ENCODE measurements at regions not wholly inside any gene's neighbourhood (a gene's known extent, or its start where the extent isn't known, plus 50 kb on each side); places are given as distances from the start of the nearest gene placed in this dataset.

DNA sequence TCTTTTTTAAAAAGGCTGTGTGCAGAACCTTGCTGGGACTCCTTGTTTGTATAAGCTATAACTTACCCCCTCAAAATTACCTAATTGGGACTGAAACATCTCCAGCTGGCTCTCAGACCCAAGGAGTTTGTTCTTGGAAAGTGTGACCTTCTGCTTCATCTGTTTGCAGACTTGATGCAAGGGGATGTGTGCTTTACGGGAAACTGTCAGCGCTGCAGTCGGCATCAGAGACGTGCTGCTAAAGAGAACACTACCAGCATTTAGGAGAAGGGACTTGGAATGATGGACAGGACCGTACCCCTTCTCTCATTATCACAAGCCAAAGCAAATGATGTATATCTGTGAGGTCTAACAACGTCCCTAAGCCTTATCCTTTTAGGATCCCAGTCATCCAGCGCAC is 174.2 kb upstream of the PARP11 start:
- no peaks in the 10 kb centered on the region for H3K27me3 ChIP-seq
- H3K36me3 ChIP-seq, result no peaks in the 10 kb centered on the region
- intact Hi-C loops (cut with DNase I), result loop anchor here (10.0 kb wide), 1 partner anchor 53 kb away; no protein-coding TSS in a partner anchor
- DNase-seq (ENCODE audit: extremely low spot score in 2 of 2), result peak in 1 of 2 donors; percentile 65
- TF ChIP-seq POLR2A (IDR thresholded peaks at IDR 0.05), result no peak
- TF ChIP-seq CTCF (IDR thresholded peaks at IDR 0.05), result no peak
- TF ChIP-seq POLR2AphosphoS5 (IDR thresholded peaks at IDR 0.05; ENCODE audit: insufficient read depth in 1 of 2, low read depth in 1 of 2), result no peak
- no peak overlapping the region for H3K27ac ChIP-seq
- H3K4me3 ChIP-seq, result no peak overlapping the region
- H3K4me1 ChIP-seq, result no peaks in the 10 kb centered on the region
- H3K9me3 ChIP-seq, result no peaks in the 10 kb centered on the region

DNA sequence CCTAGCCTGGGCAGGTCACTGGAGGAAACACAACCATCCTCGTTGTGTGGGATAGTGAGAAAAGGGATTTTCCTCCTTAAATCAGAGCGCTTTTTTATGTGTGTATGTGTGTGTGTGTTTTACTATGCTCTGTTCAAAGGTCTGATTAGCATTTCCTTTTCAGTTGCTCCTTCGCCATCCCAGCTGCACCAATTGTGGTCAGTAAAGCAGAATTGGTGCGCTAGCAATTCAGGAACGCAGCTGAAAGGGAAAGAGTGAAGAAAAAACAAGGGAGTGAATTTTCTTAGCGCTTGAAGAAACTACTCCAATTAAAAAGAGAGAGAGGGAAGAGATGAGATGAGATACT is 173.3 kb upstream of the PARP11 start:
- TF ChIP-seq POLR2AphosphoS5 (IDR thresholded peaks at IDR 0.05; ENCODE audit: insufficient read depth in 1 of 2, low read depth in 1 of 2), result no peak
- no peak for TF ChIP-seq CTCF (IDR thresholded peaks at IDR 0.05)
- TF ChIP-seq POLR2A (IDR thresholded peaks at IDR 0.05), result no peak

GRCh38 chr12:4045786-4046494 is 172.7 kb upstream of the PARP11 start:
- Histone ChIP-seq H3K27me3 (no peaks in the 10 kb centered on the region), H3K4me1 (no peaks in the 10 kb centered on the region), H3K27ac (no peak overlapping the region), H3K36me3 (no peaks in the 10 kb centered on the region), H3K9me3 (no peaks in the 10 kb centered on the region), H3K4me3 (no peak overlapping the region)
- TF ChIP-seq POLR2AphosphoS5 (IDR thresholded peaks at IDR 0.05; ENCODE audit: insufficient read depth in 1 of 2, low read depth in 1 of 2), result no peak
- no peak for TF ChIP-seq CTCF (IDR thresholded peaks at IDR 0.05)
- TF ChIP-seq POLR2A (IDR thresholded peaks at IDR 0.05), result no peak
- intact Hi-C loops (cut with DNase I), result loop anchor here (10.0 kb wide), 1 partner anchor 51 kb away; no protein-coding TSS in a partner anchor
- DNase-seq (ENCODE audit: extremely low spot score in 2 of 2), result peak in 1 of 2 donors; percentile 58

More for the DNA sequence above, 173.3 kb upstream of the PARP11 start:
- H3K27me3 ChIP-seq, result no peaks in the 10 kb centered on the region
- intact Hi-C loops (cut with DNase I), result loop anchor here (10.0 kb wide), 1 partner anchor 52 kb away; no protein-coding TSS in a partner anchor
- no peak overlapping the region for H3K4me3 ChIP-seq
- H3K36me3 ChIP-seq, result no peaks in the 10 kb centered on the region
- no peak overlapping the region for H3K27ac ChIP-seq
- no peaks in the 10 kb centered on the region for H3K4me1 ChIP-seq
- no peak for DNase-seq (ENCODE audit: extremely low spot score in 2 of 2)
- no peaks in the 10 kb centered on the region for H3K9me3 ChIP-seq

DNA sequence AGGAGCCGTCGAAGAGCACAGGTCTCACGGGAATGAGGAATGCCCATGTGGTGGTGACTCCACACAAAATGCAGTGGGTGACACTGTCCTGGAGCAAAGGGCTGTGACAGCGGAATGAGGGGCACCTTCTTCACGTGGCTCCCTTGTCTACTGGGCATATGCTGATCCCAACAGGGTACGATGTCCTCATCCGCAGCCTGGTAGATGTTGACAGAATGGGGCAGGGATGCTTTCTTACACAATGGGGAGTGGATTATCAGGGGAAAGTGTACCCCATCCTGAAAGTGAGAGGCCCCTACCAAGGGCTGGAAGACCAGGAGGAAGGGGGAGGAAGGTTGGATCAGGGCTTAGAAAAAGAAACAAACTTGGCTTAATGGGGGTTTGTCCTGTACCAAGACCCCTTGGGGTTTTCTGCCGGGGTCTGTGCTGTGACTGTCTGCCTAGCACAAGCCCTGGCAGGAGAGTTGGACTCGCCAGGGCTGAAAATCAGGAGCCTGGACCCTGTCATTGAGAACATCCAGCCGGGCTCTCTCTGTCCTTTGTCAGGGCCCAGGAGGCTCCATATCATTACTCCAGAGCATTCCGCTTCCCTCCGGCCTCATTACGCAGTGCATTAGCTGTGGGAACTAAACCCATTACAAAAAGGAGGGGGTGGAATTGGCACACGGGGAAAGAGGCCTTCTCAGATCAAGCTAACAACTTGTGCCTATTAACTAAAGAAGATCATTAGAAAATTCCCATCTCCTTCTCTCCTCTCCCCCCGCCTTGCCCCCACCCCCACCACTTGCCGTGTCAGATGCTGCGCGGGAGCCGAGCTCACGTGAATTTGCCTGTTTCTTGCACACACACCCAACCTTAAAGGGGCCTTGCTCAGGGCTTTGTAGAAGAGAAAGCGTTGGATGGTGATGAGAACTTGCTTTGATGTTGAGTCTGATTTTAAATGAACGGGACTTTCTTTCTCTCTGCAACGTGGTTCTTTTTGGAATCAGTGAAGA is 171.8 kb upstream of the PARP11 start:
- Histone ChIP-seq H3K4me1 (no peaks in the 10 kb centered on the region), H3K4me3 (no peak overlapping the region), H3K27ac (no peak overlapping the region), H3K36me3 (no peaks in the 10 kb centered on the region), H3K27me3 (no peaks in the 10 kb centered on the region), H3K9me3 (no peaks in the 10 kb centered on the region)
- intact Hi-C loops (cut with DNase I), result loop anchor here (5.0 to 10.0 kb wide), 3 partner anchors 50 to 232 kb away; no protein-coding TSS in a partner anchor
- no peak for TF ChIP-seq CTCF (IDR thresholded peaks at IDR 0.05)
- TF ChIP-seq POLR2A (IDR thresholded peaks at IDR 0.05), result no peak
- no peak for TF ChIP-seq POLR2AphosphoS5 (IDR thresholded peaks at IDR 0.05; ENCODE audit: insufficient read depth in 1 of 2, low read depth in 1 of 2)
- peak in 1 of 2 donors; percentile 74 for DNase-seq (ENCODE audit: extremely low spot score in 2 of 2)
